ENCODE measurements at regions not wholly inside any gene's neighbourhood (a gene's known extent, or its start where the extent isn't known, plus 50 kb on each side); places are given as distances from the start of the nearest gene placed in this dataset.

GRCh38 chr18:65498605-65499004 is 252.2 kb upstream of the CDH7 start:
- no peaks in the 10 kb centered on the region for H3K36me3 ChIP-seq (ENCODE audit: insufficient read depth, low read length)
- Mint-ChIP-seq H3K4me3 (no peak overlapping the region), H3K27ac (no peak overlapping the region), H3K36me3 (no peaks in the 10 kb centered on the region), H3K9me3 (peaks cover 0 to 10% (median under 1%) of the 10 kb centered on the region in 8 donors), H3K27me3 (no peaks in the 10 kb centered on the region), H3K4me1 (no peaks in the 10 kb centered on the region)
- no peaks in the 10 kb centered on the region for H3K9me3 ChIP-seq (ENCODE audit: control insufficient read depth in 1 of 2, low read length in 2 of 2)
- no peak overlapping the region for H3K27ac ChIP-seq (ENCODE audit: low read depth, low read length)
- intact Hi-C loops (cut with micrococcal nuclease), result no loop called here
- no peaks in the 10 kb centered on the region for H3K27me3 ChIP-seq (ENCODE audit: insufficient read depth, low read length)
- H3K4me1 ChIP-seq (ENCODE audit: insufficient read depth, low read length), result no peaks in the 10 kb centered on the region
- POLR2A ChIA-PET (ENCODE audit: partially characterized antibody), result no interaction called here
- DNase-seq, result no peak
- CTCF ChIA-PET (ENCODE audit: partially characterized antibody), result no interaction called here
- H3K4me3 ChIP-seq (ENCODE audit: low read length in 2 of 2), result no peak overlapping the region

DNA sequence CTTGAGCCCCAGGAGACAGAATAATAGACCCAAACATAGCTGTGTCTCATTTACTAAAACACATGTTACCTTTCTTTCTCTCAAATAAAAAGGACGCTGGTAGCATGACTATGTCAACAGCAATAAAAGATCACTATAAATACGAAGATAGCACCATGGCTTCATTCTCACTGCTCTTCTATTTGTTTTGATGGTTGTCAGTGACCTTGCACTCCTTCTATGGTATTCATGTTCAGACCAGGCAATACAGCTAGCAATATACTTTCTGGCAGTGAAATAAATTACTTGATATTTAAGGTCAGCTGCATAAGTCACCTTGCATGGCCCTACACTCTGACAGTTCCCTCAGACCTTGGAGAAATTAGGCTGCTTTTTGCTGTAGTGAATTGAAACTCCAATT is 263.2 kb upstream of the CDH7 start:
- intact Hi-C loops (cut with micrococcal nuclease), result no loop called here
- H3K27me3 ChIP-seq (ENCODE audit: insufficient read depth, low read length), result no peaks in the 10 kb centered on the region
- H3K4me3 Mint-ChIP-seq, result no peak overlapping the region
- no peak overlapping the region for H3K27ac Mint-ChIP-seq
- no peak for DNase-seq
- POLR2A ChIA-PET (ENCODE audit: partially characterized antibody), result no interaction called here
- H3K36me3 ChIP-seq (ENCODE audit: insufficient read depth, low read length), result no peaks in the 10 kb centered on the region
- no peak overlapping the region for H3K4me3 ChIP-seq (ENCODE audit: low read length in 2 of 2)
- CTCF ChIA-PET (ENCODE audit: partially characterized antibody), result no interaction called here
- H3K27ac ChIP-seq (ENCODE audit: low read depth, low read length), result no peak overlapping the region
- H3K4me1 ChIP-seq (ENCODE audit: insufficient read depth, low read length), result no peaks in the 10 kb centered on the region
- no peaks in the 10 kb centered on the region for H3K36me3 Mint-ChIP-seq
- H3K4me1 Mint-ChIP-seq, result no peaks in the 10 kb centered on the region
- H3K9me3 ChIP-seq (ENCODE audit: control insufficient read depth in 1 of 2, low read length in 2 of 2), result peaks cover 0 to 3% of the 10 kb centered on the region in 2 donors
- no peaks in the 10 kb centered on the region for H3K27me3 Mint-ChIP-seq
- H3K9me3 Mint-ChIP-seq, result peaks cover 0 to 10% (median 5%) of the 10 kb centered on the region in 8 donors

GRCh38 chr18:65477455-65477854 is 273.4 kb upstream of the CDH7 start:
- H3K4me1 ChIP-seq (ENCODE audit: insufficient read depth, low read length), result no peaks in the 10 kb centered on the region
- H3K36me3 Mint-ChIP-seq, result no peaks in the 10 kb centered on the region
- no peaks in the 10 kb centered on the region for H3K27me3 Mint-ChIP-seq
- no peak overlapping the region for H3K4me3 ChIP-seq (ENCODE audit: low read length in 2 of 2)
- H3K9me3 ChIP-seq (ENCODE audit: control insufficient read depth in 1 of 2, low read length in 2 of 2), result no peaks in the 10 kb centered on the region
- no peaks in the 10 kb centered on the region for H3K27me3 ChIP-seq (ENCODE audit: insufficient read depth, low read length)
- H3K36me3 ChIP-seq (ENCODE audit: insufficient read depth, low read length), result no peaks in the 10 kb centered on the region
- H3K9me3 Mint-ChIP-seq, result peaks cover 0 to 8% (median 3%) of the 10 kb centered on the region in 8 donors
- ChIA-PET POLR2A (ENCODE audit: partially characterized antibody) (no interaction called here), CTCF (ENCODE audit: partially characterized antibody) (no interaction called here)
- H3K4me1 Mint-ChIP-seq, result no peaks in the 10 kb centered on the region
- no peak overlapping the region for H3K27ac Mint-ChIP-seq
- H3K27ac ChIP-seq (ENCODE audit: low read depth, low read length), result no peak overlapping the region
- H3K4me3 Mint-ChIP-seq, result no peak overlapping the region
- intact Hi-C loops (cut with micrococcal nuclease), result no loop called here
- no peak for DNase-seq

- Histone ChIP-seq H3K4me1 (ENCODE audit: insufficient read depth, low read length) (no peaks in the 10 kb centered on the region), H3K36me3 (ENCODE audit: insufficient read depth, low read length) (no peaks in the 10 kb centered on the region), H3K9me3 (ENCODE audit: control insufficient read depth in 1 of 2, low read length in 2 of 2) (no peaks in the 10 kb centered on the region), H3K27me3 (ENCODE audit: insufficient read depth, low read length) (no peaks in the 10 kb centered on the region), H3K27ac (ENCODE audit: low read depth, low read length) (no peak overlapping the region), H3K4me3 (ENCODE audit: low read length in 2 of 2) (no peak overlapping the region)
- no peak for DNase-seq
- H3K27ac Mint-ChIP-seq, result no peak overlapping the region
- intact Hi-C loops (cut with micrococcal nuclease), result no loop called here
- H3K9me3 Mint-ChIP-seq, result peaks cover 2 to 13% (median 5%) of the 10 kb centered on the region in 8 donors
- no peaks in the 10 kb centered on the region for H3K4me1 Mint-ChIP-seq
- ChIA-PET CTCF (ENCODE audit: partially characterized antibody) (no interaction called here), POLR2A (ENCODE audit: partially characterized antibody) (no interaction called here)
- no peaks in the 10 kb centered on the region for H3K27me3 Mint-ChIP-seq
- H3K36me3 Mint-ChIP-seq, result no peaks in the 10 kb centered on the region
- H3K4me3 Mint-ChIP-seq, result no peak overlapping the region
Observed at GRCh38 chr18:65468881-65469280, 281.9 kb upstream of the CDH7 start.

DNA sequence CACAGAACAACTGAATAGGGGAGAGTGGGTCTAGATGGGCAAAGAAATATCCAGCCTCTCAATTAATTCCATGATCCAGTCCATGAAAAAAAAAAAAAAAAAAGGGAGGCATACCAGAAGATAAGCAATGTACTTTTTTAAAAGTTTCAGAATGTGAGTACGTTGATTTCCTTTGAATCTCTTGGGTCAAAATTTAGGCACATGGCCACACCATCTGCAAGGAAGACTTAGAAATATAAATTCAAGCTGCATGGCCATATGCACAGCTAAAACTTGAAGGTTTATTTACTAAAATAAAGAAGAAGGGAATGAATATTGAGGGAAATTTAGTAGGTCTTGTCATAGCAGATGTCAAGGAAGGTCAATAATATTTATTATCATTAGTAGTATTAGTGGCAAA is 286.5 kb upstream of the CDH7 start:
- CTCF ChIA-PET (ENCODE audit: partially characterized antibody), result no interaction called here
- POLR2A ChIA-PET (ENCODE audit: partially characterized antibody), result no interaction called here
- no peak overlapping the region for H3K4me3 Mint-ChIP-seq

DNA sequence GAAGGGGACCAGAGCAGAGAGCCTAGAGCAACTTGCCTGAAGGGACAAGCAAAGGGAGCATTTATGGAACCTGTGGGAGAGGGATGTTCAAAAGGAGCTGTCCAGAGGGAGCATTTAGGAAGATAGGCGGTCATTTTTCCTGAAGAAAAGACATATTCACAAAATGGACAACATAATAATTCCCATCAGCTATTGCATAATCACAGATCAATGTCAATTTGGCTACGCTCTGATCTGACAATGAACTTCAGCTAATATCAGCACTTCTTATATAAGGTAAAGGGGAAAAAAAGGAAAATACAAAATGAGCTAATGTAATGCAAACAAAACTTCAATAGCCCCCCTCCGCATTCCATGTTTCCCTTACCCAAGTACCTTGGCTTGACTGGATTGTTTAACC is 291.1 kb upstream of the CDH7 start:
- CTCF ChIA-PET (ENCODE audit: partially characterized antibody), result no interaction called here
- H3K9me3 ChIP-seq (ENCODE audit: control insufficient read depth in 1 of 2, low read length in 2 of 2), result no peaks in the 10 kb centered on the region
- H3K4me1 Mint-ChIP-seq, result no peaks in the 10 kb centered on the region

More for the DNA sequence above, 286.5 kb upstream of the CDH7 start:
- DNase-seq, result no peak
- H3K27me3 ChIP-seq (ENCODE audit: insufficient read depth, low read length), result no peaks in the 10 kb centered on the region
- no peak overlapping the region for H3K4me3 ChIP-seq (ENCODE audit: low read length in 2 of 2)
- Mint-ChIP-seq H3K9me3 (peaks cover 2 to 22% (median 16%) of the 10 kb centered on the region in 8 donors), H3K27me3 (no peaks in the 10 kb centered on the region), H3K27ac (no peak overlapping the region), H3K4me1 (no peaks in the 10 kb centered on the region), H3K36me3 (no peaks in the 10 kb centered on the region)
- no peaks in the 10 kb centered on the region for H3K4me1 ChIP-seq (ENCODE audit: insufficient read depth, low read length)
- H3K9me3 ChIP-seq (ENCODE audit: control insufficient read depth in 1 of 2, low read length in 2 of 2), result no peaks in the 10 kb centered on the region
- intact Hi-C loops (cut with micrococcal nuclease), result no loop called here
- no peaks in the 10 kb centered on the region for H3K36me3 ChIP-seq (ENCODE audit: insufficient read depth, low read length)
- H3K27ac ChIP-seq (ENCODE audit: low read depth, low read length), result no peak overlapping the region

DNA sequence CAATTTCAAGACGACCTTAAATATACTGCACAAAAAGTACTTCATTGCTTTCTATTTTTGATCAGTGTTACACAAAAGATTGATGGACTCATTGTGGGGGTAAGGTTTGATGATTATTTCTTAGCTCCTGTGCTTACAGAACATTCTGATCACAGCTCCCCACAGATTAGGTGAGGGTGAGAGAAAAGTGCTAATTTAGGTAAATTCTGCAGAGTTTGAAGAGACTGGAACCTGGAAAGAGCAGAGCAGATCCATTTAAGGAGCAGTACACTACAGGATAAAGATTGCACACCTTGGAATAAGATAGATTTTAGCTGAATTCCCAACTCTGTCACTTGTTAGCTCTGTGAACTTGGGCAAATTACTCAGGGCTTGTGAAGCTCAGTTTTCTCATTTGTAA is 291.9 kb upstream of the CDH7 start:
- no peaks in the 10 kb centered on the region for H3K9me3 ChIP-seq (ENCODE audit: control insufficient read depth in 1 of 2, low read length in 2 of 2)
- Mint-ChIP-seq H3K36me3 (no peaks in the 10 kb centered on the region), H3K9me3 (peaks cover 2 to 22% (median 11%) of the 10 kb centered on the region in 8 donors), H3K27ac (no peak overlapping the region), H3K4me3 (no peak overlapping the region), H3K4me1 (no peaks in the 10 kb centered on the region), H3K27me3 (no peaks in the 10 kb centered on the region)
- intact Hi-C loops (cut with micrococcal nuclease), result no loop called here
- no peaks in the 10 kb centered on the region for H3K4me1 ChIP-seq (ENCODE audit: insufficient read depth, low read length)
- H3K27me3 ChIP-seq (ENCODE audit: insufficient read depth, low read length), result no peaks in the 10 kb centered on the region
- POLR2A ChIA-PET (ENCODE audit: partially characterized antibody), result no interaction called here
- CTCF ChIA-PET (ENCODE audit: partially characterized antibody), result no interaction called here
- H3K27ac ChIP-seq (ENCODE audit: low read depth, low read length), result no peak overlapping the region
- H3K4me3 ChIP-seq (ENCODE audit: low read length in 2 of 2), result no peak overlapping the region
- no peaks in the 10 kb centered on the region for H3K36me3 ChIP-seq (ENCODE audit: insufficient read depth, low read length)
- no peak for DNase-seq

More for the DNA sequence above, 291.1 kb upstream of the CDH7 start:
- DNase-seq, result no peak
- H3K9me3 Mint-ChIP-seq, result peaks cover 2 to 22% (median 14%) of the 10 kb centered on the region in 8 donors
- intact Hi-C loops (cut with micrococcal nuclease), result no loop called here
- POLR2A ChIA-PET (ENCODE audit: partially characterized antibody), result no interaction called here
- Histone ChIP-seq H3K27ac (ENCODE audit: low read depth, low read length) (no peak overlapping the region), H3K4me1 (ENCODE audit: insufficient read depth, low read length) (no peaks in the 10 kb centered on the region), H3K4me3 (ENCODE audit: low read length in 2 of 2) (no peak overlapping the region), H3K36me3 (ENCODE audit: insufficient read depth, low read length) (no peaks in the 10 kb centered on the region), H3K27me3 (ENCODE audit: insufficient read depth, low read length) (no peaks in the 10 kb centered on the region)
- H3K36me3 Mint-ChIP-seq, result no peaks in the 10 kb centered on the region
- H3K27me3 Mint-ChIP-seq, result no peaks in the 10 kb centered on the region
- H3K27ac Mint-ChIP-seq, result no peak overlapping the region
- no peak overlapping the region for H3K4me3 Mint-ChIP-seq

DNA sequence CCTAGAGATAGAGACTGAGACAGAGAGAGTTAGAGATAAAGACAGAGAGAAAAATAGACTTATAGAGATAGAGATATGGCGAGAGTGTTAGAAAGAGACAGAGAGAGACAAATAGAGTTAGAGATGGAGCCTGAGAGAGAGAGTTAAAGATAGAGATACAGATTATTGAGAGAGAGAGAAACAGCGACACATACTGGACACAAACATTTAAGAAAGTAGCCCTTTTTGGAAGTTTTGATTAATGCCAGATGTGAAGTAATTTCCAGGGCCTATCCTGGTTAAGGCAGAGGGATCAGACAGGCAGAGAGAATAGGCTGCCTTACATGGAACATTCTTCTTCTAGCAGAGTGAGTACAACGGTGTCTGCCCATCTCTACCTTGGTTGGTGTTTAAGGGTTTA is 311.6 kb upstream of the CDH7 start:
- DNase-seq, result no peak
- ChIA-PET POLR2A (ENCODE audit: partially characterized antibody) (no interaction called here), CTCF (ENCODE audit: partially characterized antibody) (no interaction called here)
- Mint-ChIP-seq H3K9me3 (peaks cover 0 to 21% (median 7%) of the 10 kb centered on the region in 8 donors), H3K27ac (no peak overlapping the region), H3K4me3 (no peak overlapping the region), H3K27me3 (no peaks in the 10 kb centered on the region), H3K4me1 (no peaks in the 10 kb centered on the region), H3K36me3 (no peaks in the 10 kb centered on the region)
- intact Hi-C loops (cut with micrococcal nuclease), result no loop called here
- H3K4me1 ChIP-seq (ENCODE audit: insufficient read depth, low read length), result no peaks in the 10 kb centered on the region
- H3K27me3 ChIP-seq (ENCODE audit: insufficient read depth, low read length), result no peaks in the 10 kb centered on the region
- no peaks in the 10 kb centered on the region for H3K9me3 ChIP-seq (ENCODE audit: control insufficient read depth in 1 of 2, low read length in 2 of 2)
- no peak overlapping the region for H3K4me3 ChIP-seq (ENCODE audit: low read length in 2 of 2)
- H3K27ac ChIP-seq (ENCODE audit: low read depth, low read length), result no peak overlapping the region
- no peaks in the 10 kb centered on the region for H3K36me3 ChIP-seq (ENCODE audit: insufficient read depth, low read length)
